SK-N-SH (cell line): ENCODE measurements at regions not wholly inside any gene's neighbourhood (a gene's known extent, or its start where the extent isn't known, plus 50 kb on each side); places are given as distances from the start of the nearest gene placed in this dataset.
A peak's percentile ranks its signal among the peaks of the same experiment; 100 is the strongest.

Experiments used
- CTCF ChIA-PET: fragments of 300-600, 350-600 bp; formaldehyde crosslinking; extraction: SDS; loops from one replicate; lab custom pipeline; 2021; lab: Yijun Ruan, JAX
- POLR2A ChIA-PET: fragments of 350-600 bp; sonication (Branson Sonifier 250); formaldehyde crosslinking; extraction: SDS; loops from one replicate; lab custom pipeline; 2020; ENCODE audit warnings: antibody characterized with exemption, inconsistent platforms; lab: Yijun Ruan, JAX
- DNase-seq: peaks from one replicate; pipeline ENCODE4 v3.0.0; 2012
- H2AFZ ChIP-seq: fragments of 200-600 bp; sonication (generic); 2 replicates; pipeline ENCODE4 v1.8.1; 2016; ENCODE audit warnings: antibody characterized with exemption, mild to moderate bottlenecking, low read depth
- H3F3A ChIP-seq: fragments of 200-600 bp; sonication (generic); replicated peaks from 2 replicates; pipeline ENCODE3; 2016; ENCODE audit warnings: antibody characterized with exemption, mild to moderate bottlenecking; ENCODE audit not compliant: insufficient read depth
- H3K27ac ChIP-seq, 2 experiments: fragments of 200-500 bp in 1 of 2; fragments of 200-600 bp in 1 of 2; sonication (Bioruptor generic) in 1 of 2; sonication (generic), shearing (Covaris generic) in 1 of 2; 2 replicates each; pipeline versions ENCODE4 v1.5.1 to v1.6.1; 2014 to 2016; ENCODE audit warnings: low read depth in 2 of 2, inconsistent platforms in 1 of 2, low read length in 1 of 2, mild to moderate bottlenecking in 1 of 2, mixed read lengths in 1 of 2
- H3K27me3 ChIP-seq: fragments of 200-600 bp; sonication (generic), shearing (Covaris generic); 2 replicates; pipeline ENCODE4 v1.6.1; 2016; ENCODE audit warnings: mixed run types; ENCODE audit not compliant: insufficient read depth
- H3K36me3 ChIP-seq, 2 experiments: fragments of 200-500 bp in 1 of 2; fragments of 200-600 bp in 1 of 2; sonication (Bioruptor generic) in 1 of 2; sonication (generic) in 1 of 2; replicated peaks in 1 of 2; 2 replicates each; pipeline versions ENCODE3 to v1.5.1; 2014 to 2016; ENCODE audit warnings: low read length in 1 of 2, mild to moderate bottlenecking in 1 of 2; ENCODE audit not compliant: insufficient read depth in 2 of 2, control insufficient read depth in 1 of 2
- H3K4me1 ChIP-seq, 2 experiments: fragments of 200-500 bp in 1 of 2; fragments of 200-600 bp in 1 of 2; sonication (Bioruptor generic) in 1 of 2; sonication (generic), shearing (Covaris generic) in 1 of 2; 2 replicates each; pipeline versions ENCODE4 v1.5.1 to v1.6.1; 2014 to 2016; ENCODE audit warnings: low read depth in 1 of 2, low read length in 1 of 2, mixed run types in 1 of 2; ENCODE audit not compliant: insufficient read depth in 2 of 2, control insufficient read depth in 1 of 2
- H3K4me2 ChIP-seq: fragments of 200-600 bp; sonication (generic), shearing (Covaris generic); 2 replicates; pipeline ENCODE4 v1.6.1; 2017; ENCODE audit warnings: mixed run types
- H3K4me3 ChIP-seq, 2 experiments: fragments of 200-500 bp in 1 of 2; fragments of 200-600 bp in 1 of 2; sonication (Bioruptor generic) in 1 of 2; sonication (generic), shearing (Covaris generic) in 1 of 2; 2 replicates each; pipeline versions ENCODE4 v1.5.1 to v1.8.1; 2014 to 2016; ENCODE audit warnings: low read depth in 2 of 2, inconsistent platforms in 1 of 2, low read length in 1 of 2, mild to moderate bottlenecking in 1 of 2, mixed read lengths in 1 of 2, moderate library complexity in 1 of 2
- H3K79me2 ChIP-seq: fragments of 200-600 bp; sonication (generic); 2 replicates; pipeline ENCODE4 v1.8.1; 2017; ENCODE audit warnings: mild to moderate bottlenecking; ENCODE audit not compliant: insufficient read depth
- H3K9ac ChIP-seq: fragments of 200-600 bp; sonication (generic); 2 replicates; pipeline ENCODE4 v1.6.1; 2017; ENCODE audit warnings: mixed run types
- H3K9me2 ChIP-seq: fragments of 200-600 bp; sonication (generic); 2 replicates; pipeline ENCODE4 v1.6.1; 2017; ENCODE audit warnings: mixed run types
- H3K9me3 ChIP-seq: fragments of 200-600 bp; sonication (generic); 2 replicates; pipeline ENCODE4 v1.6.1; 2017; ENCODE audit warnings: mixed run types, mild to moderate bottlenecking, moderate library complexity
- H4K20me1 ChIP-seq: fragments of 200-600 bp; sonication (generic); 2 replicates; pipeline ENCODE4 v1.6.1; 2017; ENCODE audit warnings: mild to moderate bottlenecking, mixed run types; ENCODE audit not compliant: insufficient read depth
- CHD2 ChIP-seq: fragments of 150-350 bp; IDR thresholded peaks from 2 replicates; pipeline ENCODE4 v1.6.1; 2018; ENCODE audit warnings: low read length; ENCODE audit not compliant: partially characterized antibody
- EP300 ChIP-seq, 2 experiments: IDR thresholded peaks; 2 replicates each; pipeline versions ENCODE4 v1.4.0 to v1.6.1; 2012; ENCODE audit warnings: borderline replicate concordance in 1 of 2, low read depth in 1 of 2, low read length in 1 of 2
- EZH2phosphoT487 ChIP-seq: fragments of 200-600 bp; sonication (generic); IDR thresholded peaks from 2 replicates; pipeline ENCODE4 v1.6.1; 2017; ENCODE audit warnings: low read depth, mixed run types, mild to moderate bottlenecking, antibody characterized with exemption, moderate library complexity, borderline replicate concordance
- FOSL2 ChIP-seq: IDR thresholded peaks from 2 replicates; pipeline ENCODE4 v1.4.0; 2012; ENCODE audit warnings: low read depth, mild to moderate bottlenecking, moderate library complexity, borderline replicate concordance
- FOXJ3 ChIP-seq: sonication (generic); formaldehyde crosslinking; IDR thresholded peaks from 2 replicates; pipeline ENCODE4 v1.5.1; 2020; ENCODE audit warnings: mild to moderate bottlenecking, missing genetic modification reagents
- FOXM1 ChIP-seq: IDR thresholded peaks from 2 replicates; pipeline ENCODE4 v1.4.0; 2012; ENCODE audit warnings: low read depth, mild to moderate bottlenecking
- GATA2 ChIP-seq: sonication (generic); formaldehyde crosslinking; IDR thresholded peaks from 2 replicates; pipeline ENCODE4 v1.5.0; 2020; ENCODE audit warnings: mild to moderate bottlenecking, missing genetic modification reagents
- IRF3 ChIP-seq: fragments of 150-350 bp; IDR thresholded peaks from 2 replicates; pipeline ENCODE4 v1.6.1; 2016; ENCODE audit warnings: mild to moderate bottlenecking, low read depth, low read length
- MAX ChIP-seq: IDR thresholded peaks from 2 replicates; pipeline ENCODE4 v1.4.0; 2012; ENCODE audit warnings: low read depth
- MXI1 ChIP-seq: IDR thresholded peaks from 2 replicates; pipeline ENCODE4 v1.6.1; 2012; ENCODE audit warnings: mild to moderate bottlenecking, low read depth, low read length, improper control_type of control experiment
- NFIC ChIP-seq: IDR thresholded peaks from 2 replicates; pipeline ENCODE4 v1.4.0; 2012; ENCODE audit warnings: borderline replicate concordance
- PBX3 ChIP-seq: IDR thresholded peaks from 2 replicates; pipeline ENCODE4; 2012
- POLR2AphosphoS5 ChIP-seq: IDR thresholded peaks from 2 replicates; pipeline ENCODE4 v1.6.1; 2012; ENCODE audit warnings: low read depth, low read length
- RCOR1 ChIP-seq: fragments of 150-350 bp; IDR thresholded peaks from 2 replicates; pipeline ENCODE4 v1.6.1; 2017; ENCODE audit warnings: antibody characterized with exemption, low read length
- RFX5 ChIP-seq: IDR thresholded peaks from 2 replicates; pipeline ENCODE4 v1.6.1; 2012; ENCODE audit warnings: mild to moderate bottlenecking, improper control_type of control experiment, low read length
- SIN3A ChIP-seq: IDR thresholded peaks from 2 replicates; pipeline ENCODE4 v1.6.1; 2012; ENCODE audit warnings: low read depth, mild to moderate bottlenecking, low read length, moderate library complexity, borderline replicate concordance
- SMC3 ChIP-seq: IDR thresholded peaks from 2 replicates; pipeline ENCODE4 v1.6.1; 2012; ENCODE audit warnings: low read depth, low read length, improper control_type of control experiment
- TCF12 ChIP-seq: IDR thresholded peaks from 2 replicates; pipeline ENCODE4 v1.4.0; 2012
- TEAD4 ChIP-seq: IDR thresholded peaks from 2 replicates; pipeline ENCODE4 v1.4.0; 2012; ENCODE audit warnings: mild to moderate bottlenecking, borderline replicate concordance; ENCODE audit not compliant: insufficient read depth
- USF1 ChIP-seq: IDR thresholded peaks from 2 replicates; pipeline ENCODE4 v1.4.0; 2012; ENCODE audit warnings: low read depth, borderline replicate concordance
- WGBS: methylation state at CpG from one replicate; pipeline ENCODE4 v1.1.6; 2017; ENCODE audit warnings: low lambda C conversion rate; 5-methylcytosine and 5-hydroxymethylcytosine counted together

- TF ChIP-seq IRF3 (no peak), RCOR1 (no peak), MXI1 (no peak), SMC3 (no peak), NFIC (no peak)
Observed at GRCh38 chr13:85441364-85441763, 357.9 kb downstream of the SLITRK6 start (continued).

- WGBS, result 79% methylated on average over 1 of the region's 1 CpG
- Histone ChIP-seq H3K4me1 (peaks cover 0 to 6% of the 10 kb centered on the region in 2 experiments; a peak in 1 of 4 replicates), H3K9me2 (no peaks in the 10 kb centered on the region), H2AFZ (no peak overlapping the region), H3K27me3 (no peaks in the 10 kb centered on the region), H3K9me3 (no peaks in the 10 kb centered on the region), H3K9ac (no peak overlapping the region), H4K20me1 (no peaks in the 10 kb centered on the region)
- CTCF ChIA-PET, result no interaction called here
- DNase-seq, result peak; percentile 38
- TF ChIP-seq FOXJ3 (CRISPR knock-in tag), result no peak
- TF ChIP-seq POLR2AphosphoS5, result peak; percentile 35; the same call in 1 of the 2 replicates
- no peak for TF ChIP-seq MAX
- TF ChIP-seq FOSL2, result no peak
- TF ChIP-seq CHD2, result peak; percentile 55
- TF ChIP-seq RCOR1, result no peak
- no peak for TF ChIP-seq FOXM1
- TF ChIP-seq TEAD4, result 0 out of 2 replicates have a peak, but pooled peaks have one; percentile 45
- TF ChIP-seq TCF12, result peak; percentile 57; the same call in 1 of the 2 replicates
- TF ChIP-seq GATA2 (CRISPR knock-in tag), result no peak; the same call in 1 of the 2 replicates
- no peak for TF ChIP-seq SIN3A
- no peak for TF ChIP-seq MXI1
- no peak for TF ChIP-seq IRF3
- no peak for TF ChIP-seq RFX5
- TF ChIP-seq EZH2phosphoT487, result no peak
- peak; percentile 7; the same call in 1 of the 2 replicates for TF ChIP-seq PBX3
- no peak for TF ChIP-seq USF1
- TF ChIP-seq EP300 (IDR thresholded peaks at IDR 0.05; ENCODE audit: borderline replicate concordance in 1 of 2, low read depth in 1 of 2, low read length in 1 of 2), result peak in 1 of 2 experiments; percentile 96; a peak in 2 of 4 replicates
- TF ChIP-seq, all 33 proteins: peak for 6
- no peaks in the 10 kb centered on the region for H3K79me2 ChIP-seq
- H3K36me3 ChIP-seq, result no peaks in the 10 kb centered on the region
- H3K4me3 ChIP-seq, result no peak overlapping the region
- POLR2A ChIA-PET, result no interaction called here
- H3F3A ChIP-seq, result no peaks in the 10 kb centered on the region
- peak overlapping the region in 1 of 2 experiments; percentile 93; a peak in 2 of 4 replicates for H3K27ac ChIP-seq
- H3K4me2 ChIP-seq, result no peak overlapping the region
Observed at GRCh38 chr13:85436029-85436428, 363.2 kb downstream of the SLITRK6 start.
